GM12864 (cell line): ENCODE measurements at regions not wholly inside any gene's neighbourhood (a gene's known extent, or its start where the extent isn't known, plus 50 kb on each side); places are given as distances from the start of the nearest gene placed in this dataset.
"Not testable (repeated sequence)": the region's sequence is repeated elsewhere in the genome, so short reads cannot be mapped to it uniquely, and the experiment has no call there.

Experiments used
- DNase-seq: peaks from one replicate; pipeline ENCODE4 v3.0.0-alpha.2; 2011; ENCODE audit warnings: low read depth
- H3K4me3 ChIP-seq: 2 replicates; pipeline ENCODE4 v1.5.1; 2011; ENCODE audit warnings: mild to moderate bottlenecking, low read depth, low read length, control low read depth
- CTCF ChIP-seq: IDR thresholded peaks from 2 replicates; pipeline ENCODE4 v1.5.1; 2011; ENCODE audit warnings: low read depth, mild to moderate bottlenecking, moderate library complexity, low read length, control low read depth, inconsistent platforms; ENCODE audit errors: missing control alignments

- TF ChIP-seq CTCF = no peak
- no peak for DNase-seq
- no peak overlapping the region for H3K4me3 ChIP-seq
Observed at GRCh38 chr6:140345935-140346334, 971.5 kb upstream of the CITED2 start.

GRCh38 chr6:140344142-140344913 lies 969.9 kb upstream of the CITED2 start:
- DNase-seq = no peak
- no peak for TF ChIP-seq CTCF
- no peak overlapping the region for H3K4me3 ChIP-seq

DNA sequence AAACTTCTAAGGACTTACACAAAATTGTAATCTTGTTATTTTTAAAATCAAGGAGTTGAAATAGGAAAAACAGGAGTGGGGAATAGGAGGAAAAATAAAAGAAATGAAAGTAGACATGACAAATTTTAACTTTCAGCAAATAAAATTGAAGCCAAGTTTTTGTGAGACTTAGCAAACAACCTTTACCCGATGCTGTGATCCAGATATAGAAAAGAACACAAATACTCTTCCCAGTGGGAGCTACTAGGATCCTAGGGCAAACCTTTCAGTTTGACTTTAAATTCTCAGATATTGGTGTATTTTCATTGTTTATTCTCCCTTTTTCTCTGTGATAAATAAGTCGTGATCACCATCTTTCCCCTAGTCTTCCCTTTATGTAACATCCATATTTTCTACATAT lies 968.7 kb upstream of the CITED2 start:
- TF ChIP-seq CTCF = no peak
- no peak overlapping the region for H3K4me3 ChIP-seq
- DNase-seq = no peak

DNA sequence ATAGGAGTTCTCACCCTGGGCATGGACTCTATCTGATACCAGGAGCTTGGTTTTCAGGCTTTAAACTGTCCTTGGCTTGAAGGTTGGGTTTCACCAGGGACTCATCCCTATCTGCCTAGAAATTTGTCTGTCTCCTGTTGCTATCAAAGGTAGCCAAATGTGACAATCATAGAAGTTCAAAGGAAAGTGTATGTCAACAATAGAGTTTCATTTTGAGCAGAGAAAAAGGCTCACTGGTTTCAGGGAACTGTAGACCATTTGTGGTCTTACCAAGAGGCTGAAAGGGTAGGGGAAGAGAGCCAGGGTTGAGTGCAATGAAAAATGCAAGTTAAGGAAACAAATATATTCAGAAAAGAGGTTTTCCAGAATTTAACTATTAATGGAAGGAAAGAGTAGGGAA lies 966.8 kb upstream of the CITED2 start:
- no peak for TF ChIP-seq CTCF
- no peak for DNase-seq
- H3K4me3 ChIP-seq = no peak overlapping the region

GRCh38 chr6:140340795-140341194 lies 966.3 kb upstream of the CITED2 start:
- DNase-seq = no peak
- no peak overlapping the region for H3K4me3 ChIP-seq
- TF ChIP-seq CTCF = no peak

- not testable (repeated sequence) for DNase-seq, H3K4me3 ChIP-seq
Observed at GRCh38 chr6:140339084-140339483, 964.6 kb upstream of the CITED2 start.

DNA sequence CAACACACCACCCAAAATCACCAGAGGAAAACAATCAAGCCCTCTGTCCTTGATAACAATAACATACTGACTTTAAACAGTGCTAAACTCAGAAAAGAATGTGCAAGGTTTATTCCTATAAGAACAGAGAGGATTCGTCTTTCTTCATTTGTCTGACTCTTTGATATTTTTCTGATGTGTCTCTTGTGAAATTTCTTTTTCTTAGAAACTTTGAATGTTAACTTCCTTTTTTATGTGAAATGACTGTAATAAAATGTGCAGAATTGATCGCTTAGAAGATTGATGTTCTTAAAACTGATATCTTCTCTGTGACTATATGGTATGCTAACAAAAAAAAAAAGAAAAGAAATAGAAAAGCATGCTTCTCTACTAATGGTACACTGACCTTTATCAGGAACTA lies 947.4 kb upstream of the CITED2 start:
- H3K4me3 ChIP-seq = no peak overlapping the region
- no peak for DNase-seq
- no peak for TF ChIP-seq CTCF
